Neuronal stem cell (in vitro differentiated cells): ENCODE measurements at regions not wholly inside any gene's neighbourhood (a gene's known extent, or its start where the extent isn't known, plus 50 kb on each side); places are given as distances from the start of the nearest gene placed in this dataset.
"Not testable (repeated sequence)": the region's sequence is repeated elsewhere in the genome, so short reads cannot be mapped to it uniquely, and the experiment has no call there.

Experiments
- DNase-seq: peaks from one replicate; pipeline ENCODE4 v3.0.0-alpha.2; 2013; ENCODE audit warnings: low spot score
- H2AFZ ChIP-seq: one replicate; pipeline ENCODE4 v1.6.1; 2013; ENCODE audit warnings: mild to moderate bottlenecking, low read length, inconsistent platforms
- H2AK5ac ChIP-seq: 2 replicates; pipeline ENCODE4 v1.6.1; 2013; ENCODE audit warnings: low read depth, mild to moderate bottlenecking, inconsistent platforms, low read length, moderate library complexity, mixed read lengths
- H2BK120ac ChIP-seq: 2 replicates; pipeline ENCODE4 v1.6.1; 2013; ENCODE audit warnings: low read depth, mild to moderate bottlenecking, inconsistent platforms, low read length, moderate library complexity, mixed read lengths
- H2BK12ac ChIP-seq: one replicate; pipeline ENCODE4 v1.6.1; 2013; ENCODE audit warnings: low read length, inconsistent platforms
- H2BK15ac ChIP-seq: 2 replicates; pipeline ENCODE4 v1.6.1; 2013; ENCODE audit warnings: mild to moderate bottlenecking, low read length, inconsistent platforms, mixed read lengths
- H2BK5ac ChIP-seq: one replicate; pipeline ENCODE4 v1.6.1; 2013; ENCODE audit warnings: inconsistent platforms, mild to moderate bottlenecking, low read length, moderate library complexity
- H3K14ac ChIP-seq: one replicate; pipeline ENCODE4 v1.6.1; 2013; ENCODE audit warnings: low read length, inconsistent platforms
- H3K18ac ChIP-seq: 2 replicates; pipeline ENCODE4 v1.6.1; 2013; ENCODE audit warnings: low read length, inconsistent platforms
- H3K23ac ChIP-seq: 2 replicates; pipeline ENCODE4 v1.6.1; 2013; ENCODE audit warnings: low read depth, mild to moderate bottlenecking, mixed read lengths, low read length, inconsistent platforms; ENCODE audit not compliant: poor library complexity
- H3K27ac ChIP-seq: replicated peaks from 3 replicates; pipeline ENCODE4 v1.5.1; 2013; ENCODE audit warnings: low read length, inconsistent platforms
- H3K27me3 ChIP-seq, 3 experiments: 2 replicates each; pipeline ENCODE4 v1.6.1; 2013; ENCODE audit warnings: low read length in 3 of 3, mild to moderate bottlenecking in 2 of 3, inconsistent platforms in 1 of 3, low read depth in 1 of 3, mixed read lengths in 1 of 3, moderate library complexity in 1 of 3; ENCODE audit not compliant: control insufficient read depth in 3 of 3, insufficient read depth in 3 of 3
- H3K36me3 ChIP-seq, 2 donors: replicated peaks in 1 of 2; 2 replicates each; pipeline ENCODE4 v1.6.1; 2013; ENCODE audit warnings: low read length in 2 of 2; ENCODE audit not compliant: control insufficient read depth in 2 of 2, insufficient read depth in 2 of 2
- H3K4ac ChIP-seq: 2 replicates; pipeline ENCODE4 v1.6.1; 2013; ENCODE audit warnings: inconsistent platforms, mild to moderate bottlenecking, low read length, moderate library complexity
- H3K4me1 ChIP-seq, 2 donors: 1 replicate in 1 of 2; 2 replicates in 1 of 2; pipeline ENCODE4 v1.6.1; 2013; ENCODE audit warnings: low read length in 2 of 2, low read depth in 1 of 2; ENCODE audit not compliant: control insufficient read depth in 2 of 2, insufficient read depth in 1 of 2
- H3K4me2 ChIP-seq: one replicate; pipeline ENCODE4 v1.6.1; 2013; ENCODE audit warnings: mild to moderate bottlenecking, low read length, inconsistent platforms; ENCODE audit not compliant: insufficient read depth, poor library complexity, severe bottlenecking
- H3K4me3 ChIP-seq, 2 donors: 2 replicates each; pipeline ENCODE4 v1.5.1; 2013; ENCODE audit warnings: low read length in 2 of 2, mild to moderate bottlenecking in 2 of 2, inconsistent platforms in 1 of 2, moderate library complexity in 1 of 2
- H3K79me1 ChIP-seq: one replicate; pipeline ENCODE4 v1.6.1; 2013; ENCODE audit warnings: low read depth, mild to moderate bottlenecking, inconsistent platforms, low read length, moderate library complexity
- H3K9ac ChIP-seq: one replicate; pipeline ENCODE4 v1.6.1; 2013; ENCODE audit warnings: mild to moderate bottlenecking, low read depth, low read length, inconsistent platforms; ENCODE audit not compliant: poor library complexity
- H3K9me3 ChIP-seq, 2 donors: replicated peaks in 1 of 2; 2 replicates each; pipeline versions ENCODE3 to v1.6.1; 2013; ENCODE audit warnings: low read length in 2 of 2, mild to moderate bottlenecking in 2 of 2, inconsistent platforms in 1 of 2, low read depth in 1 of 2, mixed read lengths in 1 of 2, moderate library complexity in 1 of 2; ENCODE audit not compliant: control insufficient read depth in 2 of 2, insufficient read depth in 1 of 2
- H4K8ac ChIP-seq: one replicate; pipeline ENCODE4 v1.6.1; 2013; ENCODE audit warnings: low read depth, mild to moderate bottlenecking, inconsistent platforms, low read length, moderate library complexity
- H4K91ac ChIP-seq: one replicate; pipeline ENCODE4 v1.6.1; 2013; ENCODE audit warnings: low read length, low read depth, mild to moderate bottlenecking, inconsistent platforms; ENCODE audit not compliant: poor library complexity
- WGBS, 2 donors: extraction: QIAGEN DNeasy Blood & Tissue Kit; methylation state at CpG; one replicate each; pipeline ENCODE4 v1.1.7; 2013; ENCODE audit warnings: missing lambda C conversion rate in 2 of 2, mixed read lengths in 1 of 2; ENCODE audit not compliant: insufficient read length in 2 of 2, insufficient replicate concordance in 1 of 2; ENCODE audit errors: extremely low coverage in 2 of 2; 5-methylcytosine and 5-hydroxymethylcytosine counted together

- Histone ChIP-seq H3K27ac (no peak overlapping the region), H2BK5ac (no peak overlapping the region), H3K4me3 (no peak overlapping the region), H2BK120ac (no peak overlapping the region), H2BK15ac (no peak overlapping the region), H3K27me3 (no peaks in the 10 kb centered on the region), H3K4ac (no peak overlapping the region), H2AK5ac (no peak overlapping the region), H2BK12ac (no peak overlapping the region), H3K4me1 (no peaks in the 10 kb centered on the region), H4K8ac (no peak overlapping the region), H3K23ac (no peak overlapping the region), H3K18ac (no peak overlapping the region), H4K91ac (no peak overlapping the region), H3K4me2 (no peak overlapping the region), H3K9me3 (no peaks in the 10 kb centered on the region), H3K14ac (no peak overlapping the region), H3K9ac (no peak overlapping the region), H3K36me3 (no peaks in the 10 kb centered on the region), H2AFZ (no peak overlapping the region), H3K79me1 (no peaks in the 10 kb centered on the region)
- no CpG with 5 or more reads among the region's 1 CpG for WGBS, 2 donors
- DNase-seq = no peak
Measured at GRCh38 chr6:86682297-86682696, 255.0 kb upstream of the HTR1E start.

- H3K79me1 ChIP-seq, H3K4ac ChIP-seq, H3K9me3 ChIP-seq, H3K23ac ChIP-seq, H2BK120ac ChIP-seq, H4K91ac ChIP-seq, H3K27ac ChIP-seq, H2AFZ ChIP-seq, H3K4me3 ChIP-seq, H3K18ac ChIP-seq, H3K36me3 ChIP-seq, DNase-seq, H3K14ac ChIP-seq, H3K4me1 ChIP-seq, H3K27me3 ChIP-seq, H2BK12ac ChIP-seq, H2BK5ac ChIP-seq, H3K4me2 ChIP-seq, H2BK15ac ChIP-seq, H2AK5ac ChIP-seq, H4K8ac ChIP-seq, H3K9ac ChIP-seq: not testable (repeated sequence)
- WGBS, 2 donors = no CpG with 5 or more reads among the region's 1 CpG
Measured at GRCh38 chr6:86681140-86681539, 256.2 kb upstream of the HTR1E start.

GRCh38 chr6:86672125-86672524, 265.2 kb upstream of the HTR1E start:
- not testable (repeated sequence) for H3K27ac ChIP-seq, H4K91ac ChIP-seq, H3K4me2 ChIP-seq, H2BK5ac ChIP-seq, H2BK15ac ChIP-seq, H2AFZ ChIP-seq, H4K8ac ChIP-seq, H3K9ac ChIP-seq, H3K9me3 ChIP-seq, H3K4me1 ChIP-seq, H3K18ac ChIP-seq, H3K27me3 ChIP-seq, DNase-seq, H3K14ac ChIP-seq, H3K4ac ChIP-seq, H3K23ac ChIP-seq, H3K79me1 ChIP-seq, H2BK12ac ChIP-seq, H2BK120ac ChIP-seq, H2AK5ac ChIP-seq, H3K4me3 ChIP-seq, H3K36me3 ChIP-seq
- WGBS, 2 donors = no CpG with 5 or more reads among the region's 8 CpGs

GRCh38 chr6:86657192-86657591, 280.1 kb upstream of the HTR1E start:
- no peaks in the 10 kb centered on the region for H3K27me3 ChIP-seq
- no peaks in the 10 kb centered on the region for H3K9me3 ChIP-seq
- H4K8ac ChIP-seq = no peak overlapping the region
- H2AFZ ChIP-seq = no peak overlapping the region
- H3K27ac ChIP-seq = no peak overlapping the region
- no peak overlapping the region for H3K4ac ChIP-seq
- H2BK15ac ChIP-seq = no peak overlapping the region
- no peaks in the 10 kb centered on the region for H3K4me1 ChIP-seq
- H3K79me1 ChIP-seq = no peaks in the 10 kb centered on the region
- no CpG with 5 or more reads among the region's 2 CpGs for WGBS, 2 donors
- no peak overlapping the region for H3K18ac ChIP-seq
- H3K23ac ChIP-seq = no peak overlapping the region
- no peak overlapping the region for H2AK5ac ChIP-seq
- no peak overlapping the region for H3K9ac ChIP-seq
- H2BK5ac ChIP-seq = no peak overlapping the region
- H2BK12ac ChIP-seq = no peak overlapping the region
- no peaks in the 10 kb centered on the region for H3K36me3 ChIP-seq
- no peak for DNase-seq
- H3K4me2 ChIP-seq = no peak overlapping the region
- no peak overlapping the region for H3K4me3 ChIP-seq
- no peak overlapping the region for H4K91ac ChIP-seq
- no peak overlapping the region for H2BK120ac ChIP-seq
- H3K14ac ChIP-seq = no peak overlapping the region
